HEK293 (cell line): ENCODE measurements at regions not wholly inside any gene's neighbourhood (a gene's known extent, or its start where the extent isn't known, plus 50 kb on each side); places are given as distances from the start of the nearest gene placed in this dataset.
A peak's percentile ranks its signal among the peaks of the same experiment; 100 is the strongest.

Experiments used
- CTCF ChIA-PET: fragments of 350-600 bp; formaldehyde crosslinking; extraction: SDS; loops from one replicate; lab custom pipeline; 2021; ENCODE audit warnings: antibody characterized with exemption; lab: Yijun Ruan, JAX
- POLR2A ChIA-PET: fragments of 300-600 bp; formaldehyde crosslinking; extraction: SDS; loops from one replicate; lab custom pipeline; 2020; ENCODE audit warnings: antibody characterized with exemption, inconsistent platforms; lab: Yijun Ruan, JAX
- H3K27ac ChIP-seq: fragments of 200-500 bp; sonication (Bioruptor generic); 2 replicates; pipeline ENCODE4 v1.5.1; 2014; ENCODE audit warnings: low read depth, low read length, control low read depth, inconsistent platforms; ENCODE audit errors: extremely low read depth
- H3K36me3 ChIP-seq, 2 experiments: fragments of 200-500 bp in 1 of 2; sonication (Bioruptor generic) in 1 of 2; 1 replicate in 1 of 2; 2 replicates in 1 of 2; pipeline ENCODE4 v1.5.1; 2014 to 2017; ENCODE audit warnings: inconsistent platforms in 2 of 2, low read length in 2 of 2; ENCODE audit not compliant: control insufficient read depth in 2 of 2, insufficient read depth in 1 of 2
- H3K4me1 ChIP-seq: fragments of 200-500 bp; sonication (Bioruptor generic); 2 replicates; pipeline ENCODE4 v1.5.1; 2014; ENCODE audit warnings: mild to moderate bottlenecking, low read length, inconsistent platforms; ENCODE audit not compliant: control insufficient read depth, insufficient read depth
- H3K4me3 ChIP-seq: 2 replicates; pipeline ENCODE4 v1.5.1; 2011; ENCODE audit warnings: low read depth, mild to moderate bottlenecking, control low read depth, low read length, moderate library complexity
- H3K9me3 ChIP-seq: fragments of 200-500 bp; sonication (Bioruptor generic); 2 replicates; pipeline ENCODE4 v1.5.1; 2014; ENCODE audit warnings: low read depth, low read length, inconsistent platforms; ENCODE audit not compliant: control insufficient read depth, insufficient read depth
- AEBP2 ChIP-seq: fragments of 450-650 bp; formaldehyde crosslinking; IDR thresholded peaks from 2 replicates; pipeline ENCODE4 v1.5.1; 2016; ENCODE audit warnings: missing biosample characterization, missing genetic modification characterization, borderline replicate concordance
- PRDM1 ChIP-seq: fragments of 450-650 bp; formaldehyde crosslinking; IDR thresholded peaks from 2 replicates; pipeline ENCODE4; 2016; ENCODE audit warnings: missing biosample characterization, missing genetic modification characterization
- SALL2 ChIP-seq: fragments of 450-650 bp; formaldehyde crosslinking; IDR thresholded peaks from 2 replicates; pipeline ENCODE4 v1.5.0; 2017; ENCODE audit warnings: missing biosample characterization, mild to moderate bottlenecking, missing genetic modification characterization, borderline replicate concordance
- SCRT1 ChIP-seq: fragments of 450-650 bp; formaldehyde crosslinking; IDR thresholded peaks from 2 replicates; pipeline ENCODE4 v1.5.1; 2016; ENCODE audit warnings: missing biosample characterization, missing genetic modification characterization, borderline replicate concordance
- SCRT2 ChIP-seq: fragments of 450-650 bp; formaldehyde crosslinking; IDR thresholded peaks from 2 replicates; pipeline ENCODE4 v1.5.1; 2016; ENCODE audit warnings: missing biosample characterization, missing genetic modification characterization
- ZBTB20 ChIP-seq: fragments of 450-650 bp; formaldehyde crosslinking; IDR thresholded peaks from 2 replicates; pipeline ENCODE4 v1.5.1; 2016; ENCODE audit warnings: missing biosample characterization, missing genetic modification characterization
- ZBTB44 ChIP-seq: fragments of 450-650 bp; IDR thresholded peaks from 2 replicates; pipeline ENCODE4 v1.5.1; 2018; ENCODE audit warnings: missing biosample characterization, mild to moderate bottlenecking, missing genetic modification characterization
- ZNF18 ChIP-seq: fragments of 450-650 bp; formaldehyde crosslinking; IDR thresholded peaks from 2 replicates; pipeline ENCODE4 v1.5.1; 2016; ENCODE audit warnings: missing biosample characterization, missing genetic modification characterization
- ZNF366 ChIP-seq: fragments of 450-650 bp; formaldehyde crosslinking; conservative IDR thresholded peaks from 2 replicates; pipeline ENCODE4 v1.5.1; 2016; ENCODE audit warnings: missing biosample characterization, missing genetic modification characterization
- ZNF404 ChIP-seq: fragments of 450-650 bp; formaldehyde crosslinking; IDR thresholded peaks from 2 replicates; pipeline ENCODE4 v1.5.1; 2017; ENCODE audit warnings: missing biosample characterization, missing genetic modification characterization
- ZNF548 ChIP-seq: fragments of 450-650 bp; formaldehyde crosslinking; IDR thresholded peaks from 2 replicates; pipeline ENCODE4 v1.5.1; 2016; ENCODE audit warnings: missing biosample characterization, missing genetic modification characterization
- ZNF600 ChIP-seq: fragments of 450-650 bp; formaldehyde crosslinking; IDR thresholded peaks from 2 replicates; pipeline ENCODE4 v1.5.1; 2016; ENCODE audit warnings: missing biosample characterization, missing genetic modification characterization
- ZNF624 ChIP-seq: fragments of 450-650 bp; formaldehyde crosslinking; IDR thresholded peaks from 2 replicates; pipeline ENCODE4 v1.5.1; 2017; ENCODE audit warnings: missing biosample characterization, missing genetic modification characterization
- ZNF704 ChIP-seq: fragments of 450-650 bp; formaldehyde crosslinking; IDR thresholded peaks from 2 replicates; pipeline ENCODE4 v1.5.1; 2016; ENCODE audit warnings: missing biosample characterization, missing genetic modification characterization
- ZNF792 ChIP-seq: fragments of 450-650 bp; formaldehyde crosslinking; IDR thresholded peaks from 2 replicates; pipeline ENCODE4 v1.5.1; 2016; ENCODE audit warnings: missing biosample characterization, missing genetic modification characterization
- ZSCAN4 ChIP-seq: fragments of 450-650 bp; formaldehyde crosslinking; IDR thresholded peaks from 2 replicates; pipeline ENCODE4 v1.5.1; 2017; ENCODE audit warnings: missing biosample characterization, missing genetic modification characterization

- Histone ChIP-seq H3K9me3 (no peaks in the 10 kb centered on the region), H3K36me3 (no peaks in the 10 kb centered on the region), H3K4me1 (no peaks in the 10 kb centered on the region), H3K27ac (no peak overlapping the region), H3K4me3 (no peak overlapping the region)
- ChIA-PET POLR2A (interaction anchor here (1.4 kb wide), 1 partner anchor 186 kb away, joined by 3 read pairs; no protein-coding TSS in a partner anchor), CTCF (no interaction called here)
- no peak for TF ChIP-seq ZNF366 (tag by site-specific recombination)
Measured at GRCh38 chr12:89895591-89895990, 187.0 kb upstream of the ATP2B1 start.

- no peaks in the 10 kb centered on the region for H3K36me3 ChIP-seq
- no peak overlapping the region for H3K27ac ChIP-seq
- no peak for TF ChIP-seq ZBTB44 (tag by site-specific recombination)
- no peak for TF ChIP-seq PRDM1 (tag by site-specific recombination)
- TF ChIP-seq SCRT1 (tag by site-specific recombination) = peak; percentile 32; the same call in 1 of the 2 replicates
- TF ChIP-seq SALL2 (tag by site-specific recombination) = no peak
- TF ChIP-seq ZNF404 (tag by site-specific recombination) = no peak
- no peak for TF ChIP-seq ZNF548 (tag by site-specific recombination)
- TF ChIP-seq AEBP2 (tag by site-specific recombination) = no peak
- TF ChIP-seq ZNF624 (tag by site-specific recombination) = no peak
- no peak for TF ChIP-seq ZSCAN4
- peak; percentile 39; the same call in 1 of the 2 replicates for TF ChIP-seq SCRT2 (tag by site-specific recombination)
- TF ChIP-seq ZNF704 = no peak
- TF ChIP-seq ZNF600 = no peak
- no peak for TF ChIP-seq ZNF792 (tag by site-specific recombination)
- no peak overlapping the region for H3K4me3 ChIP-seq
- ChIA-PET POLR2A (interaction anchor here (1.4 kb wide), 1 partner anchor 186 kb away, joined by 3 read pairs; no protein-coding TSS in a partner anchor), CTCF (interaction anchor here (0.5 to 1.0 kb wide), 3 partner anchors 10 to 279 kb away, joined by 3 to 5 read pairs (median 3); no protein-coding TSS in a partner anchor)
- H3K4me1 ChIP-seq = no peaks in the 10 kb centered on the region
- H3K9me3 ChIP-seq = no peaks in the 10 kb centered on the region
Measured at GRCh38 chr12:89895101-89895500, 186.5 kb upstream of the ATP2B1 start.

- ChIA-PET CTCF (interaction anchor here (0.6 to 1.0 kb wide), 2 partner anchors 9 to 75 kb away, joined by 3 read pairs; no protein-coding TSS in a partner anchor), POLR2A (no interaction called here)
- H3K9me3 ChIP-seq = no peaks in the 10 kb centered on the region
- no peak overlapping the region for H3K27ac ChIP-seq
- no peaks in the 10 kb centered on the region for H3K36me3 ChIP-seq
- no peaks in the 10 kb centered on the region for H3K4me1 ChIP-seq
- TF ChIP-seq ZBTB20 (no peak), SALL2 (tag by site-specific recombination) (no peak), ZNF18 (tag by site-specific recombination) (0 out of 2 replicates have a peak, but pooled peaks have one; percentile 29)
- H3K4me3 ChIP-seq = no peak overlapping the region
Measured at GRCh38 chr12:89893972-89894706, 185.5 kb upstream of the ATP2B1 start.
